NCI-H187 treated with DMSO at 0.1 percent for 48 hours (cell line): ENCODE measurements at regions not wholly inside any gene's neighbourhood (a gene's known extent, or its start where the extent isn't known, plus 50 kb on each side); places are given as distances from the start of the nearest gene placed in this dataset.
"Not testable (repeated sequence)": the region's sequence is repeated elsewhere in the genome, so short reads cannot be mapped to it uniquely, and the experiment has no call there.

Experiments
- DNase-seq: peaks from one replicate; lab custom pipeline; 2025; lab: John Stamatoyannopoulos, UW

DNA sequence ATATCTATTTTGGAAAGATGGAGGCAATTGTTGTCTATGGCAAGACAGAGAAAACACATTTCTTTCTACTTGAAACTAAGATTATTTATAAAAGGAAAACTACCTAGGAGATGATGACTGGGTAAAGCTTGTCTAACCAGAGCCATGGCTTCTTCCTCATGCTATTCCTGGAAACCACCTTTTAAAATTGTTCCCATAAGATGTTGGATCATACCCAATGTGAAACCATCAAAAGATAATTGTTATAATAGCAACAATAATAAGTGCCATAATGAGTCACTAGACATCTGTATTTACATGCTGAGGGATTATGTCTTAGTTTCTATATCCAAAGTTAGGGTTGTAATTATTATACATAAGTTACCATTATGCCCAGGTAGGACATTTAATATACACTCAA lies 428.4 kb downstream of the KCNJ2 start:
- DNase-seq = no peak

DNA sequence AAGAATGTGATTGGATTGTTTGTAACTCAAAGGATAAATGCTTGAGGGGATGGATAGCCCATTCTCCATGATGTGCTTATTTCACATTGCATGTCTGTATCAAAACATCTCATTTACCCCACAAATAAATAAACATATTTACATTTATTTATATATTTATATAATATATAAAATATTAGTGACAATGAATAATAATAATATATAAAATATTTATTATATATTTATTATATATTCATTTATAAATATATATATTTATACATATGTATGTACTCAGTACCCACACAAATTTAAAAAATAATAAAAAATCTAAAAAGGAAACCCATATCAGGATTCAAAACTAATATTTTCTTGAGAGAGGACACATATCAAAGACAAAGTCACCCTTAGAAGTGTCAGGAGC lies 429.9 kb downstream of the KCNJ2 start:
- no peak for DNase-seq

DNA sequence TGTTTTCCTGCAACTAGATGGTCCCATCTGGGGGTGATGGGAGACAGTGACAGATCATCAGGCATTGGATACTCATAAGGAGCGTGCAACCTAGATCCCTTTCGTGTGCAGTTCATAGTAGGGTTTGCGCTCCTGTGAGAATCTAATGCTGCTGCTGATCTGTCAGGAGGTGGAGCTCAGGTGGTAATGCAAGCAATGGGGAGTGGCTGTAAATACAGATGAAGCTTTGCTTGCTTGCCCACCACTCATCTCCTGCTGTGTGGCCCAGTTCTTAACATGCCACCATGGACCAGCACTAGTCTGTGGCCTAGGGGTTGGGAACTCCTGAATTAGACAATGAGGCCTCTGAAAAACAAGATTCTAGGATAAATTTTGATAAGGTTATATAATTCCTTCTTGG lies 430.6 kb downstream of the KCNJ2 start:
- DNase-seq = not testable (repeated sequence)

DNA sequence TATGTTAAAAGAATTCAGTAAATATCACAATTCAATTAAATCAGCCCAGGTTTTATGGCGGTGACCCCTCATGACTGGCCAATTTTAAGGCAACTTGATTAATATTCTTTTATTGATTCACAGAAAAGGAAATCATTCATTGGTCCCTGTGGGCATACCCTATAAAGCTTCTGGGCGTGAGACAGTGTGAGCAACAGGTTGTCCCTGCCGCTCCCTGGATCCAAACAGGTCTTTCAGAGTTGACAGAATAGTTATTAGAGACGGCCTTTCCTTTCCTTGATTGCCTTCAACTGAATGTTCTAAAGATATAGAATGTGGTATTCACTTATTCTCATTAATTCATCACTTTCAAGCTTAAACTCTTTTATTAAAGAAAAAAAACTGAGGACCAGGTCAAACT lies 433.9 kb downstream of the KCNJ2 start:
- no peak for DNase-seq

DNA sequence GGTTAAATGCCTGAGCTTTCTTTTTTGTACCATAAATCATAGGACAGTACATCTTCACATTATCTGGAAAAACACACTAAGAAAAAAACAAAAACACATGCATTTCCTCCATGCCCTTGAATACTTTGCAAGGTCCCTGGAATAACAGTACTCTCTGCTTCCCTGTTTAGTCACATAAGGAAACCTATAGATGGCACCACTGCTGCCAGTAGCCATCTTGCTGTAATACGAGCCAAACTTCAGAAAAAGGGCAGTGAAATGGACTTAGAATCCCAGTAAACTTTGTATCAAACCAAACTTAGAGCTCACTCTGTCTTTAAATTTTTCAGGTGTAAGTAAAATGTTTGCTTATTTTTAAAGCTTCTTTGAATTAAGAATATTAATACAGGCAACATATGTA lies 435.5 kb downstream of the KCNJ2 start:
- DNase-seq = no peak

DNA sequence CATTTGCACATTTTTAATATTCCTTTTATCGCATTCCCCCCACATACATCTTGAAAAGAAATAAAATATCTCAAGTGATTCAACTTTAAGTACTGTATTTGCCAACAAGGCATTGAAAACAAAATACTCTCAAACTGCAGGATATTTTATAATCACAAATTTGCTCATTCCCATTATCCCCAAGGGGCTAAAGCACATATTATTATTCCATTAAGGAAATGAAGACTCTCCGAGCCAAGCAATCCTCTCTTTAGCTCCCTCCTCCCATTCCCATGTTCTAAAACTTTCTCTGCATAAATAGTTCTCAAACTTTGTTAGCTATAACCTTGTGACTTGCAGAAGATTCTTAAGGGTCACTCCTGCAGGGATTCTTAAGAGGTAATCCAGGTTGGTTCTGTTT lies 436.8 kb downstream of the KCNJ2 start:
- no peak for DNase-seq

DNA sequence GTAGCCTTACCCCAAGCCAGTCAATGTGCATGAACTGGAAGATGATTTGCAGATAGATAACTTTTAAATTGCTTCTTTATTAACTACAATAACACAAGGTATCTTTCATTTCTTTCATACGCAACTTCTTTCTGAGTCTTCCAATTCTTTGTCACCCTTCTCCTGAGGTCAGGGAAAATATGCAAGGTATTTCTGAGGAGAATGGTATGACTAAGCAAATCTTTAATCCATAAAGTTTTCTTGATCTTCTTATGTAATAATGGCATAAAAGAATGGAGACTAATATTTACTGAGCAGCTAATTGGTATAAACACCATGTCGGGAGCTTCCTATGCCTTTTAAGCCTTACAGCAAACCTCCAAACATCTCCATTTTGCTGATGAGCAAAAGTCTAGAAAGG lies 438.9 kb downstream of the KCNJ2 start:
- DNase-seq = no peak

DNA sequence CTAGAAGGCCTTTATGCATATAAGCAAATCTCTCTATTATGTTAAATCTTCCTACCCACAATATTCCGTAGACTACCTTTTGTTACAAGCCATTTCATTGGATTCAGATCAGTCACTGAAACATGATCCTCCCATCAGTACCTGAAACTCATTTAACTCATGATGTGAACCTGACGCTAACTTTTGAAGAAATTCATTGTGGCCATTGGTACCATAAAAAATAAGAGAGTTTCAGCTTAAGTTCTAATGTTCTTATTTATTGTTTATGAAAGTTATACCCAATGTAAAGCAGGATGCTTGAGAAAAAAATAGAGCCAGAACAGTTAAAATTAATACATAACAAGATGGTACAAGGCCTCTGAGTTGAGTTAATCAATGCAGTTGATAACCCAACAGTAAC lies 439.6 kb downstream of the KCNJ2 start:
- no peak for DNase-seq

DNA sequence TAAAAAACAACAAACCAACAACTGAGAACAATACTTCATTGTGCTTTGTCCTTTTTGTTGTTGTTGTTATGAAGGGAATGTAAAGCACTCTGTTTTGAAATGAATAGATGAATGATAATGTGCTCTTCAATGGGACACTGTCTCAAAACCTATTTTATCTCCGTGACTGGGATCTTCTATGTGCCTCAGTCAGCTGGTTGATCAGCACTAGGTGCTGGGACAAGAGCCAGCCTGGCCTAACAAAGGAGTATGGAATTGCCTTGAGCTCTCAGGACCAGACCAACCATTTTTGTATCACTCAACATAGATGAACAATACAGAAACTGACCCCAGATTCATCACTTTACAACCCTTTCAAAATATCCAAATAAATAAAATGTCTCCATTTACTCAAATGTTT lies 440.2 kb downstream of the KCNJ2 start:
- no peak for DNase-seq

DNA sequence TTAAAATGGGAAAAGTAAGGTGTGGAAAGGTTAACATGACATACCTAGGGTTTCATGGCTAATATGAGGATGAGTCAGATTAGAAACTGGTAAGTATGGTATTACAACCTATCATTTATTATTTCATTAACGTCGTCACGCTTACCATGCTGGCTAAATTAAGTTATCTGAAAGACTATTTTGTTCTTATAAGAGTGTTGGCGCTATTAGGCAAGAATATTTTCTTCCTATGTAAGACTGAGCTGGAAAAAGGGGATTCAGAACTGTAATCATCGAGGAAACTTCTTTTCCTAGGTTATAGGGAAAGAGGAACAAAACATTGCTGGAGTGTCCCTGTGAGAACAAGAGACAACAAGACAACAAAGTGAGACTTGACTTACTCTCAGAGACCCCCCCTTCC lies 440.8 kb downstream of the KCNJ2 start:
- DNase-seq = no peak

DNA sequence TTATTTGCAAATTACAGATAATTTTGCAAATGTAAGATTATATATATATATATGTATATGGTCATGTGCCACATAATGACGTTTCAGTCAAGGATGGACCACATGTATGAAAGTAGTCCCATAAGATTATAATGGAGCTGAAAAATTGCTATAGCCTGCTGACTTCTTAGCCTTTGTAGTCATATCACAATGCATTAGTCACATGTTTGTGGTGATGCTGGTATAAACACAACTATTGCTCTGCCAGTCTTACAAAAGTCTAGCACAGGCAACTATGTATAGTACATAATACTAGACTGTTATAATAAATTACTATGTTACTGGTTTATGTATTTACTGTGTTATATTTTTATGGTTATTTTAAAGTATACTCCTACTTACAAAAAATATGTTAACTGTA lies 444.3 kb downstream of the KCNJ2 start:
- no peak for DNase-seq

DNA sequence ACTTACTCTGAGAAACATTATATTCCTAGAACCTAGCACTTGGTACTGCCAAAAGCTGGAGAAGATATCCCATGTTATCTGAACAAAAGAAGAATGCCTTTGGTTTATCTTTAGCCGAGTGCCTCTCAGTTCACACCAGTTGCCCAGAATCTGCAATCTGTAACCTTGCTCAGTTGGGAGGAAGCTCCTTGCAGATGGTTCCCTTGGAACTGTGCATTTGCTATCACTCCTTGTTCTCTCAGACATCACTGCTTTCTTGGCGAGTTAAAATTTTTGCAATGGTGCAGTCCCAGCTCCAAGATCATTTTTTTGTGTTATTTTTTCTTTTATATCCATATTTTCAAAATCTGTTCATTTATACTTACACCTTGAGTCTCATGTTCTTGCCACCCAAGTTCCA lies 446.5 kb downstream of the KCNJ2 start:
- no peak for DNase-seq

DNA sequence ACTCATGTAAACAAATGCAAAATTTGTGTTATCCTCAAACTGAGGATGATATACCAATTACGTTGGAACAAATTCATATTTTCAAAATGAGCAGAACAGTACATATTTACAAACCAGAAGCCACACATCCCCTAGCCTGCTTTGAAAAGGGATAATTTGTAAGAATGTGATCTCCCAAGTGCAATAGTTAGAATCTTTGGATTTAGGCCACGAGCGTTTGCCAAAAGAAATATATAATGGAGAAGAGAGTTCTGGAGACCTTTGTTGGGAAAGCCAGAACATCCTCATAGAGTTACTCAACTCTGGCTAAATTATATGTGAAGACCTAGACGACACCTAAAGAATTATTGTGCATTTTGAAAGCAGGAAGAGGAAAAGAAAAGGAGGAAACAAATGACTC lies 449.3 kb downstream of the KCNJ2 start:
- no peak for DNase-seq

DNA sequence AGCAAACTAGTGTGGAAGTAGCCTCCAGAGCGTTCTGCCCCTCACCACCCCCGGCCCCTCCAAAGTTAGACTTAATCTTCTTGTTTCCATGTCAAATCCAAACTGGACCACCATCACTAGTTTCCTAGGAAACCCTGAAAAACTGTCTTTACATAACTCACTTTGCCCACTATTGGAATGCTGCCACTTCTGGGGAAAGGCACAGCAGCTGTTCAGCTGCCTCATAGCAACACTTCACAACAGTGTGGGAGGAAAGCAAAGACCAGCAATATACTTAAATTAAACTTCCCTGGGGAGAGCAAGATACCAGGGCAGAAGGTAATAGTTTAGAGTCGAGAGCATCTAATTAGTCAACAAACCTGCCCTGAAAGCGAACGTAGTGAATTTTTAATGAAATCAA lies 452.2 kb downstream of the KCNJ2 start:
- DNase-seq = no peak

DNA sequence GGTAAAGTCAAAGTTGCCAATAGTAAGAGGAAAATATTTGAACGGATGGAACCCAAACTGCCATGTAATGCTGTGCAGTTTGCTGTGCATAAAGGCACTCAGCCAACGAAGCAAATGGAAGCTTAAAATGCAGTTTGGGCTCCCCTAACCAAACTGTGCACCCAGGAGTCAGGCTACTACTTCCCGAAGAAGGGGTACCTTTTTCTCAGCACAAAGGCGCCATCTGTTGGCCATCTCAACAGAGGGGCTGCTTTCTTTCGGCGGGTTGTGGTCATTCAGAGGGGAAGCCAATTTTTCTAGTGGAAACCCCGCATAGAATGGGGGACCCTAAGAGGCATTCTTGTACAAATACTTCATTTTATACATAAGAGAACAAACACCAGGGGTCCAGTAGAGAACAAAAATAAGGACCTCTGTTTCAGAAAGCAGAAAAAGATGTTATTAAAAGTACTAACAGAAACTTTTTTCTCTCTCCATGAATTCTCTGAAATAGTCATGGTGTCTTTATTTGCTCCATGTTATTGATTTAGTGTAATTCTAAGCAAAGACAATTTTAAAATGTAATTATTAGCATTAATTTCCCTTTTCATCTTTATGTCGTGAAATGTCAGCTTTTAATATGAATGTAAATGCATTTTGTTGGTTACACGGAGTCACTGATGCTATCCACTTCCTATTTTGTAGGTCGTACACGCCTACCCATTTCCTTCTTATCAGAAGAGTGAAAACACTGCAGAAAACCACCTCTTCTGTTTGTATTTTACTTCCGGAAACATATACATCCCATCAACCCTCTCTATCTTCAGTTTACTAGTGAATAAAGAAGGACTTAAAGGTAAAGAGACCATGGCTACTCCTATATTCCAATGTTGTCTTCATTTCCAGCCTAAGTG lies 453.3 kb downstream of the KCNJ2 start:
- DNase-seq = no peak

DNA sequence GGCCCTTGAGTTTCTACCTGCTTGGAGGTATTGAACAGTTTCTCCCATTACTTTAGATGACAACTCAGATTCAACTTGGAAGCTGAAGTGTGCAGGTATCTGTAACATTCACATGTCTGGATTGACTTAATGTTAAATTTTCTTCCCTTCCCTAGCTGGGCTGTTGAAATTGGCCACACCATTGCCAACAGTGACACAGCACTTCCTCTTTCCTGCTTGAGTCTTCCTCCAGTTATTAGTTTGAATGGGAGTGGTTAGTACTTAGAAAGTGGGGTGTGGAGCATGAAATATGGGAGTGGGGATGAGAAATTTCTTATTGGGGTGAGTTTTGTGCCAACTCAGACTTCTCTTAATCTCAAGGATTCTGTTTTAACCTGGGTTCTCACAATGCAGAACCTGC lies 454.9 kb downstream of the KCNJ2 start:
- DNase-seq = no peak

DNA sequence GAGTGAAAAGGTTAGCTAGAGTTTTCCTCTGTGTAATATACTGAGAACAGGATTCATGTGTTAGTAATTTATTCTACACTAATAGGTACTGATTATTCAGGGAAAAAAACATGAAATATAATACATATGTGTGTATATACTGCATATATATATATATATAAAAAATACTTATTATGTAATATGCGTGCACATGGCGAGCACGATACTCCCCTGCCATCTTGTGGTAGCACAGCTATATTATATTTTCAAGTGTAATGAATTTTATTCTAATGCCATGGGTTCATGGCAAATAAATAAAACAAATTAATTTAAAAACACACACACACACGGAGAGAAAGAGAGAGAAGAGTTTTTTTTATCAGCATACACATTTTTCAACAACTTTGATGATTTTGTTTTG lies 460.6 kb downstream of the KCNJ2 start:
- DNase-seq = no peak

DNA sequence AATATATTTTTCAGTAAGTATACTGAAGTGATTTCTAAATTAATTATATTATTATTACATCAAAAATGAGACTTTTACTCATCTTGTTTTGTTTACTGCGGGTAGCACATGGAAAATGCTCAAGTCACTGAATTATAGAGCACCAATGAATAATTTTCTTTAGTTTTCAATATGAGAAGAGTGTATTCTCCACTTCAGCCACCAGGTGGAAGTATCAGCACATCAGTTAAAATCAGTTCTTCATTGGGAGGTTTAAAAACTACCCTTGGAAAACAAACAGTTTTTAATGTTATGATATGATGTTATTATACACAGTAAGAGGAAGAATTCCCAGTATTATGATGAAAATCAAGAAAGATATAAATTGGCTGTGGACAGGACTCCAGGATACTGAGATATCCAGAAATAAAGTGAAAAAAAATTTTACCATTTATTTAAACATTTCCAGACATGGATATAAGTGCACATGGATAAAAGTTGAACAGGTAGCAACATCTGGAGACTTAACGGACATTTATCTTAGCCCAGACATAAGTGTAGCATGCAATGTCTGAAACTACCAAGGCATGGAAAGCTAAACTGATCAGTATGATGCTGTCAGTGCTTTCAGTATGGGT lies 467.3 kb downstream of the KCNJ2 start:
- no peak for DNase-seq

DNA sequence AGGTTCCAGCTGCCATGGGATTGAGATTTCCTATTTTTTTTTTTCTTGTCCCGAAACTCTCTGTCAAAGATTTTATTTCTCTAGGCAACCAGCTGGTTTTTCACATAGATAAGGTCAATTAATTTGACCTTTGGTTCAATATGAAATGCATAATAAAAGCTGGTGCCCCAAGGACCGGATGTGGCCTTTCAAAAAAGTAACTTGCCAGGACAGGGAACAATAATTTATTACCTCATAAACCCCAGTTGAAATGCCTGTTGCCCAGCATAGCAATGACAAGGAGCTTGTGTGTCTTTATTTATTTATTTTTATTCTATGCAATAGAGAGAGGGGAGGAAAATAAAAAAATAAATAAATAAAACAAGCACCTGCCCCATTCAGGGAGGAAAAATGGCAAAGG lies 472.7 kb downstream of the KCNJ2 start:
- no peak for DNase-seq

DNA sequence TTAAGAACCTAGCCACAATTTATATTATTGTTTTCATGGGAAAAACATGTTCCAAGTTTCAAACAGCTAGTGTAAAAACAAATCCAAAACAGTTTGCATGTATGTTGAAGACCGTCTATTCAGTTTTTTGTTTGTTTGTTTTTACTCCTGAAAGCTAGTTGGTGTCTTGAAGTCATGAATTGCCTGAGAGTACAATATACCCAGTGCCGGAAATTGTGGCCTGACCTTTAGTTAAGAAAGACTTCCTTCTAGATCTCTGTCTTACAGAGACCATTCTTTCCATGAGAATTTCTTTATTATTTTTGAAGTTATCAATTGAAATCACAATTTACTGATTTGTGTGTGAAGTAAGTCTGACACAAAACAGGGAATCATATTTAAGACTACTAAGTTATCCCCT lies 474.8 kb downstream of the KCNJ2 start:
- no peak for DNase-seq

DNA sequence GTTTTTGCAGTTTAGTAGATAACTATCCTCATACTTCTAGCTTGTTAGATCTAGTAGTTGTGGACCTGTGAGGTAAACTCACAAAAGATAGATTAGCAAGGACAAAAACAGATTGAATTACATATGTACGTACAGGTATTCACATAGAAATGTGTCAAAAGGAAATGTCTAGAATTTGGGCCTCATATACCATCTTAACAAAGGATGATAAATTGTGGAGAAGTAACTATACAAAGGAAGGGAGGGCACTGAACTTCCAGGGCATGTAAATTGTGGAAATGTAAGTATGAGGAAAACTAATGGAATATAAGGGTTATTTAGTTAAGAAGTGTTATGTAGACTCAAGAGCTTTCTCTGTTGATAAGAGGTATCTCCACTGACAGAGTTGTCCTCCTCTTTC lies 477.3 kb downstream of the KCNJ2 start:
- DNase-seq = no peak

DNA sequence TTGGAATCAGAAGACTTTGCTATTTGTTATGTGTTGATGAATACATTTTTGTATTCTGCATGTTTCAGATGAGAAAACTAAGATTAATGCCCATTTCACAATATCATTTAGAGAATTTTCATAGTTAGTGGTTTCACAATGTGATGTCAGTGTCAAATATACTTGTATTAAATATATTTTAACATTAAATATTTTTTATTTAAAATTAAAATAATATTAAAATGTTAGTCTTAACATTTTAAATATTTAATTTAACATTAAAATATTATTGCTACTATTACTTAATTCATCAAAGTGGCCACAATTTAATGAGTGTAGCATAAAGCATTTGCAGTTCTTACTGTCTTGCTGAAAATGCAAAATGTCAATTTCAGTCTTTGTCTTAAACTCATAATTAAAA lies 478.8 kb downstream of the KCNJ2 start:
- DNase-seq = no peak

DNA sequence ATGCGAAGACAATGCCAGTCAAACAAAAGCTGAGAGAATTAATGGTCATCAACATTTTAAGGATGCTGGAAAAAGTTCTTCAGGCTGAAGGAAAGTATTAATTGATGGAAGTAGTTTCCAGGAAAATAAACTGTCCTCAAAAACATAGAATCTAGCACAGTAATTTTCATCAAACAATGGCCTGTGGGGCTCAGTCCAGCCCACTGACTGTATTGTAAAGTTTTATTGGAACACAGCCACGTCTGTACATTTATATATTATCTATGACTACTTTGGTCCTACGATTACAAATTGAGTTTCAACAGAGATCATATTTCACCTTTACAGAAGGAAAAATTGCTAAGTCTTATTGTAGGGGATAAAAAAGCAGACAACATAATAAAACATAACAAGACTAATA lies 484.5 kb downstream of the KCNJ2 start:
- DNase-seq = no peak

DNA sequence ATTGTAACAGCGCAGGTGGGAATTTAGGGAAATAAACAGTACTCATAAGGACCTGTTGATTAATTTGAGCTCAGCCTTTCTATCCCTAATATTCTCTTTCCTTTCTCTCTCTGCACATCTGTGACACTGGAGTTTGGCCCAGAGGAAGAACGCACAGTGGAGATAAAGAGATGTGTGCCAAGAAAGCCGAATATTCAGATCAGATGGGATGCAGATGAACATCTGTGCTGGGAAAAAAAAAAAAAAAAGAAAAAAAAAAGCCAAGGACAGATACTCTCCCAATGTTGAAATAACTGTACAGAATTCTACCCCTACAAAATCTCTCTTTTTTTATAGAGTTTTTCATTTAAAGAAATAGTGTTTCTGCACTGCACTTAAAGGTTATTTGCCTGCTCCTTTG lies 485.4 kb downstream of the KCNJ2 start:
- no peak for DNase-seq
